ENCODE measurements at regions not wholly inside any gene's neighbourhood (a gene's known extent, or its start where the extent isn't known, plus 50 kb on each side); places are given as distances from the start of the nearest gene placed in this dataset.

DNA sequence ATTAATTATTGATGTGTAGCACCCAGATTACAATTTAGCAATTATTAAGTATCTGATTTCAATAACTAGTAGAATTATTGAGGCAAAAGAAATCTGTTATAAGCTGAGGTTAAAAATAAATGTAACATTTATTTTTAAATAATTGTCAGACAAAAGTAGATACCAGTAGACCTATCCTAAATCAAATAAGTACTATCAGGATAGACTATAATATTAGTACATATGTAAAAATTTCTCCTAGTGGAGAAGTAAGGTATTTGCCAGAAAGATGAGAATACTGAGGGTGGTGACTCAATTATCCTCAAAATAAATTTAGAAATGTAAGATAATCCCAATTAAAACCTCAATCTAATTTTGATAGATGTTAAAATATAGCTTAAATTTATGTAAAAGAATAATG, 377.8 kb upstream of the CHRM3 start:
- DNase-seq (ENCODE audit: low spot score), result no peak

DNA sequence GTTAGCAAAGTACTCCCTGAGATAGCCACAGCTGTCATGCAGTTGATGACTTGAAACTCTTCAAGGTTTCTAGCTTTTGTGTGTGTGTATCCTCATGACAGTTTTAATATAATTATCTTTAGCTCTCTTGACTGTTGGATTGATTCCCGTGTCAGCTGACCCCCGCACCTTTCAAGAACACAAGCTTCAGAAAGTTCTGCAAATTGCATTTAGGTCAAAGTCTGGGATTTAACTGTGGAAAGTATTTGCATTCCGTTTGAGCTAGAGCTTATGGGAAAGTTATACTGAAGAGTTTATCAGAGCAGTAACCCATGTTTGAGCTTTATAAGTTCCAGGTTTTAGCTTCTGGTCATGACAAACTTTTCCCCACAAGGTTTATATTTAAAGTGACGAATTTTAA, 380.1 kb upstream of the CHRM3 start:
- no peak for DNase-seq (ENCODE audit: low spot score)

DNA sequence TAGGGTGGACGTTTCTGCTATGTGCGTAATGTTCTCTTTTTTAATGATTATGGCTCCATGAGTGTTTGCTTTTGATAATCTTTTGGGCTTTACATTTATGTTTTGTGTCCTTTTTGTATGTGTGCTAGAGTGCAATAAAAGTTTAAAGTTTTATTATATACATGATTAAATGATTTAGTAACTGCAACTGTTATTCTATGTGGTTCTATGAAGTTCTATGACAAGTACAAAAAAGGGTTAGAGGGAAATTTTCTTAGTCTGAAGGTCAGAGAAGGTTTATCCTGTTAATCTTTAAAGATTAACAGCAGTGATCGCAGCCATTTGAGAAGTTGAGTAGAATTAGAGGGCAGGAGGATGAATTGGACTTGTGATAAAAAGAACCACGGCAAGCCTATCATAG, 386.4 kb upstream of the CHRM3 start:
- no peak for DNase-seq (ENCODE audit: low spot score)

DNA sequence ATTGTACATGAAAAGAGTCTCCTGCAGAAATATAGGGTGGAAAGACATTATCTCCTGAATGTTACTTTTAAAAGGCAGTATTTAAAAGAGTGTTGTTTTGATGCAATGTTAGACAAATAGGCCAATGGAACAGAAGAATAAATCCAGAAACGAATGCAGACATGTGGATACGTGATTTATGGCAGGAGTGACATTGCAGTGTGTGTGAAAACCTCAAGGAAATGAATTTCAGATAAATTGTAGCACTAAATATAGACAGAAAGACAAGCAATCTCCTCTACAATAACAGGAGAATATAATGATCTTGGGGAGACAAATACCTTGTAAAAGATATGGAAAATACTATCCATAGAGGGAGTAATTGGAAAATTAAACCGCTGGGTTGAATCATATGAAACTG, 387.8 kb upstream of the CHRM3 start:
- DNase-seq (ENCODE audit: low spot score), result no peak

DNA sequence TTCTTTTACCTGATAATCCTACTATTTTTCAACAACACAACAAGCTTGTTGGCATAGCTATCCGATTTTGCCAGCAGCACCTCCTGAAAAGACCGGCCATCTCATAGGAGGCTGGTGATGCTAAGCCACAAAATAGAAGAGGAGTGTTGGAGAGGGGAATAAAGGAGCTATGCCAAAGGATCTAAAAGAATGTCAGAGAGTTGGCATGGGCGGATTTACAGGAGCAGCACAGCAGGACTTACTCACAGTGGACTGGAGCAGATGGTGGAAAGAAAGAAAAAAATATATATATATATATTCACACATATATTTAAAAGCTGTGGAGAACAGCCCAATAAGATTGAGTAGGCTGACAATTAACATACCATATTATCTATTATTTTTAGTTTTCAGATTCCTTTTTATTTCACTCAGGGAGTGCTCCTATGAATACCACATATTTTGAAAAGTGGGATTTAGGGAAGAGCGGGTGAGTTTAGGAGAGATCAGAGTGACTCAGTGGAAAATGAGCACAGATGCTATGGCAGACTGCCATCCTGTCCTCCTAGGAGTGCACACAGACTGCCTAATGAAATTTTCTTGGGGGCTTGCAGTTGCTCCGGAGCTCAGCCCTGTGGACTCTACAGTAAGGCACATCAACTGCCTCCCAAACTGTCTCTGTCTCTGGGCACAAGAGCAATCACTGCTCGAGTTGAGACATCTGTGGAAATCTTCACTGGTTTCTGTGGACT, 394.4 kb upstream of the CHRM3 start:
- no peak for DNase-seq (ENCODE audit: low spot score)

DNA sequence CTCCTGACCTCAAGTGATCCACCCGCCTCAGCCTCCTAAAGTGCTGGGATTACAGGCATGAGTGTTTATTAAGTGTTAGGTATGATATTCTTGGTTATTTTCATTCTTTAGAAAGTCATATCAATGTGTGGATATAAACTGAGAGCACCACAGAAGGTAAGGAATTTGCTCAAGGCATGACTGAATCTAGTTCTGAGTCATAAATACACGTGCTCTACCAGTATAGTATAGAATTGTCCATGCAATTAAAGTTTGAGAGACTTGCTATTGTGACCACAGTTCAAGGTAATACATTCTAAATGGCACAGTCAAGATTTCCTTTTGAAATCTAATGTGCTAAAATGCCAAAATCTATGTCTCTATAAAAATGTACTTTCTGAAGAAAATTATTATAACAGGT, 401.1 kb upstream of the CHRM3 start:
- DNase-seq (ENCODE audit: low spot score), result no peak

DNA sequence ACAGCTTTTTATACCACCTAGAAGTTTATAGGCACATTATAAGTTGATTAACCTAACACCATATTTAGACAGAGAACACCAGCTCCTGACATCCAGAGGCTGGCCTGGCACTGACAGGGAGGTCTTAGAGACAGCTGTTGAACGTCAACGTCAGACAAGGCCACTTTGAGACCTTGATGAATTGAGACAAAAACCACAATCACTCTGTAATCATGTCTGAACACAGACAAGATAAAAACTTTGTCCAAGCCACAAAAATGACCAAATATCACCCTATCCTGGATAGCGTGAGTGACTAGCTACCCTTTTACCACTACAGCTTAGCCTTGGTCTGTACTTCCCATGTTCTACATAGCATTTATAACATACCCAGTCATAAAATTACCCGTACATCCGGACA, 403.6 kb upstream of the CHRM3 start:
- no peak for DNase-seq (ENCODE audit: low spot score)

DNA sequence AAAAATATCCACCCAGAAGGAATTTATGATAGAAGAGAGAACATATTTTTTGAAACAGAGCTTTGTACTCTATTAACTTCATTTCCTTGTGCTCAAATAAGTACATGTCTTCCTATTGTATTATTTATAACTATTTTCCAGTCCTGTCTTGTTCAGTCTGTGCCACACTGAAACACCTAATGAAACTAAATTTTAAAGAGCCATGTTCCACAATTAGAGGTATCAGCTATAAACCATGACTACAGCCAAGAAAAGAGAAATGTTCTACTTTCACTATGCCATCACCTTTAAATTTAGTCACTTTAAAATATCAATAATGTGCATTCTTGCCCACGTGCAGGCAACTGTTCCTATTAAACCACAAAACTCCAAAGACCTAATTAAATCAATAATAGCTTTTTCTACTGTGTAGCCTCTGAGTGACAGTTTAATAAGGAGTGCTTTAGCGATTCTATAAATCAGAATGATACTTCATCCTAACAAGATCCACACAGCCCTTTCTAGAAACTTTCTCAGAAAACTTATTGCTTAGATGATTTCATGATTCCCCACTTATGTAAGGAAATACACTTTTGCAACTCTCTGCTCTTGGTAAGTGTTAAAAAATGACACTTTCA, 404.9 kb upstream of the CHRM3 start:
- no peak for DNase-seq (ENCODE audit: low spot score)

DNA sequence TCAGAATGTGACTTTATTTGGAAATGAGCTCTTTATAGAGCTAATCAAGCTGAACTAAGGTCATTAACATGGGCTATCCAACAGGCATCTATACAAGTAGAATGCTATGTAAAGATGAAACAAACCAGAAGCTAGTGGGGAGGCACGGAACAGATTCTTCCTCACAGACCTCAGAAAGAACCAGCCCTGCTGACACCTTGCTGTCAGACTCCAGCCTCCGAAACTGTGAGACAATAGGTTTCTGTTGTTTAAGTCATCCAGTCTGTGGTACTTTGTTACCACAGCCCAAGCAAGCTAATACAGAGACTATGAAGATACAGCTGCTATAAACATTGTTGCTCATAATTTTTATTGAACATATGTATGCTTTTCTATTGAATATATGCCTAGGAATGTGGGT, 406.3 kb upstream of the CHRM3 start:
- no peak for DNase-seq (ENCODE audit: low spot score)

DNA sequence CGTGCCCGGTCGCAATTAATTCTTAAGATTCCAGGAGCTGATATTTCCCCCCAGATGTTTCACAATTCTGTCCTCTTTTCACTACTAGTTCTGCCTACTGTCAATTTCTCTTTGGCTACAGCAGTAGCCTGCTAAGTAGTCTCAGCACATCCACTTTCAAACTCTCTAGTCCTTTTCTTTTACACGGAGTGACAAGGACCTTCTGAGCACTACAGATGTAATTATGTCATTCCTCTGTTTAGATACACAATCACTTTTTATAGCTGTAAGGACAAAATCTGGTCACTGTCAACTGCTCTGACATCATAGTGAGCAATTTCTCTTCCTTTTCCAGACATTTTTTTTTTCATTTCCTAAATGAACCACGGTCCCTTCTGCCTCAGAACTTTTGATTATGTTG, 421.7 kb upstream of the CHRM3 start:
- DNase-seq (ENCODE audit: low spot score), result no peak

DNA sequence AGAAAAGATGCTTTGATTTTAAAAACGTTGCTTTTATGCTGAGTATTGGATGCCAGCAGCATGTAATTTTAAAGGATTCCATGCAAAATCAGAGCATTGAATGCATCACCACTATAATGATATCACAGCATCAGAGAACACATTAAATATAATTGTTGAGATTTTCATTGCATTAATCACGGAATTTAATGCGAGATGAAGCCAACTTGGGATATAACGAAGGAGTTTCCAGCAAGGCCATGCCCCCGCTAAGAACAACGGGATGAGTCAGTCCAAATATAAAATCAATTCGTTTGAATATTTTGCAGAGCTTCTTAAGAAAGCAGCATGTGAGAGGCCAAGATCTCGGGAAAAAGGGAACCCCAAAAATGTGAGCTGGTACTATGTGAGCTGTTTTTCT, 423.4 kb upstream of the CHRM3 start:
- no peak for DNase-seq (ENCODE audit: low spot score)

DNA sequence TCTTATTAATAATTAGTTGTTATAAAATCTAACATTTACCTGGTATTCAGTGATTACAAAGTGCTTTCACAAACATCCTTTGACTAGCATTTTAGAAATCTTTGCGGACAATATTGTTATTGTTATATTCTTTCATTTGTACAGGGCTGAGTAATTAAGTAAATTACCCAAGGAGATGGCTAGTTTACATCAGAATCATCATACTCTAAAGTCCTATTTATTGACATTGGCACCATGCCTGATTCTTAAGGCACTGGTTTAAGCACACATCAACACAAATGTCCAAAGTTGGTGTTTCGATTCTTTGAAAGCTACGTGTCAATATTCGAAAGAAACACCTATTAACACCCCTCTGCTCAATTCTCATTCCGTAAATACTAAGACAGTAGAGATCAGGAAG, 424.6 kb upstream of the CHRM3 start:
- DNase-seq (ENCODE audit: low spot score), result no peak

DNA sequence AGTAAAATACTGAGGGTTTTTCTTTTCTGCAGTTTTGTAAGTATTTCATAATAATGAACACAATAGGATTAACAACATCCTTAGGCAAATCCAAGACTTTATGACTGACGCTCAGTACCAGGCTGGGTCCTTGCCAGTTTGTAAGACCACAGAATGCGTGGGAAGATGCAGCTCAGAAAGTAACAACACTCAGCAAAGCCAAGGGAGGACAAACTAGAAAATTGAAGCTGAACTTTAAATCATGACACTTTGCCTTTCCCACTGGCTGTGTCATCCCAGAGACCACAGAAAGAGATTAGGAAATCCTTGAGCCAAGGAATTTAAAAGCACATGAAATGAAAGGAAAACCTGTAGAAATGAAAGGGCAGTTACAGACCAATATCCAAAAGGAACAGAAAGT, 426.3 kb upstream of the CHRM3 start:
- no peak for DNase-seq (ENCODE audit: low spot score)

DNA sequence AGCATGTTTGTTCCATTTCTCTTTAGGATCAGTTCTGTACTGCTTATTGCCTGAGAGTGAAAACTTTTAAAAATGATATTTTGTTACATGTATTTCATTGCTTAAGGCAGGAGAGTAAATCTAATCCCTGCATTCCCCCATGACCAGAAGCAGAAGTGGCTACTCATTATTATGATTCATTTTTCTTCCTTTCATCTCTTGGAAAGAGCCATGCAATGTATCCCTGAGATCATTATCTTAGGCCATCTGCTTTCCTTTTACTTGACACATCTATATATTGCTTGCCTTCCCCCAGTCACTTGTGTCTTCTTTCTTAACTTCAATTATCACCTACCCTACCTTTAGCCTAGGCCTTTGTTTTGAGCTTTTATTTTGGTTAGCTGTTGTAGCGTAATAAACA, 430.4 kb upstream of the CHRM3 start:
- DNase-seq (ENCODE audit: low spot score), result no peak

DNA sequence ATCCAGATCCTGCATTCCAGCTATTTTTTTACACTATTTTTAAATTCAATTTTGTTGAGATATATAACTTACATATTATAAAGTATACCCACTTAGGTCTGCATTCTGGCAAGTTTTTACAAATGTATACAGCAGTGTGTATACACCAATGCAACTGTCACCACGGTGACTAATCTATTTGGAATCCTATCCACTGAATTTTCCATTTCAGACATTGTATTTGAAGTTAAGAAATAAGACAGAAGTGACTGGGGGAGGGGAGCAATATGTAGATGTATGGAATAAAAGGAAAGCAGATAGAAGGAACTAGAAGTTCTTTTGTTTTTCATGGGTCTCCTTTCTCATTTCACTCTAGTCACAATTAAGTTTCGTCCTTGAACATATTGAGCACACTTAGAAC, 431.5 kb upstream of the CHRM3 start:
- no peak for DNase-seq (ENCODE audit: low spot score)

DNA sequence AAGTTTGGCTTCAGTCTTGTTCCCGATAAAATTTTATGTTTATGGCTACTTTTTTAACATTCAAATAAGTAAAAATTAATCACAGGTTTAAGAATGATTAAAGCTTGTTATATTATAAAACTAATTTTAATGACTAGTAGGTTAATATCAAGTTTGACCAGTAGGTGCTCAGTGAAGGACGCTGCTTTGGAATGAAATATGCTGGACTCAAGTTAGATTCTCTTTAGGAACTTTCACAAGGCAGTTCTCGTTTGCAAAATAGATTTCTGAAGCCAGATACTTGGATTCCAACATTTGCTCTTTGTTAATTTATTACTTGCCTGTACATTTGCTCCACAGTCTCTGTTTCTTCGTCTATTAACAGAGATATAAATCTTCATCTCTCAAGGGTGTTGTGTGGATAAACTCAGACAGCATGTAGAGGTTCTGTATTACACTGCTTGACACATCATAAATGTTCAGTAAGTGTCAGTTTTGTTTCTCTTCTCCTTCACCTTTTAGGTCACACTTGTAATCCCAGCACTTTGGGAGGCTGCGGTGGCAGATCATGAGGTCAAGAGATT, 432.8 kb upstream of the CHRM3 start:
- DNase-seq (ENCODE audit: low spot score), result no peak

DNA sequence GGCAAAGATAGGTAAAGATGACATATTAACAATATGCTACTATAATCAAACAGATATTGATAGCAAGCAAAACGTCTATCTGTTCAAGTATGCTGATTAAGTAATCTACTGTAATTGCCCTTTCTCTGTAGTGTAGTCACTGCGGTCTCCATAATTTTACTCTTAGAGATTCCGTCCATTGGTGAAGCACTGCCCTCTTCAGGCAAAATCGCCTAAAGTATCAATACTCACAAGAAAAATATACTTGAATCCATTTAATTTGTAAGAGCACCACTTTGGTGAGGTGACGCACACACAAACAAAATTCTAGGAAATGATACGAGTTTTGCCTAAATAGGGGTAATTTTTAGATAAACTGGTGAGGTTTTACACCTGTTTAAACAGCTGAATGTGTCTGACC, 434.6 kb upstream of the CHRM3 start:
- DNase-seq (ENCODE audit: low spot score), result no peak

DNA sequence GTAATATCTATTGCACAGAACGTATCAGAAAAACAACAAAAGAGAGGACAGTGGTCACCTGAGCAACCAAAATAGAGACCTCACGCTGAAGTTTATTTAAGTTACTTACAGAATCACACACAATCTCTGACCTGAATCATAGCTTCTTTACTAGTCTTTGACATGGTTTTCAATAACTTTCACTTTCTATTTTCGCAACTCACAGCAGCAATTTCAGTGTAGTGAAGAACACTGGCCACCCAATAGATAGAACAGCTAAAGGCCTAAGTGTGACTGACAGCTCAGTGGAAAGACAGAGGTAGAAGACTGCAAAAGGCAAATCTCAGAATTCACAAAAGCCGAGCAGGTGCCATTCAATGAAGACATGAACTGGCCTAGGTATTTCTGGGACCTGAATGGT, 435.6 kb upstream of the CHRM3 start:
- no peak for DNase-seq (ENCODE audit: low spot score)

DNA sequence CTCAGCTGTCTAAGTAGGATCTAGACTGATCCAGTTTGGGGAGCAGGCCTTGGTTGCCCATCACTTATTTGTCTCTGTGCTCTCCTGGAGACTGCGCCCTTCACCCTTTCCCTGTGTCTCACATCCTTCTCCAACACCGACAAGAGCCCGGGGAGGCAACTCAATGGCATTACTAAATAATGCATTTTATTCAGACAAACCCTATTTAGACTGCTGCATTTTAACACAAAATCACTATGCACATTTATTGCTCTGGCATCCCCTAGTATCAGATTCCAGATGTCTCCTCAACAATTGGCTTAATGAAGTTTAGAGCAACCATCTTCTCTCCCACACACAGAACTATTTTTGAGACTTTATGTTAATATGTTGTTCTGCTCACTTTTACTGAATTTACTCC, 436.4 kb upstream of the CHRM3 start:
- DNase-seq (ENCODE audit: low spot score), result no peak

DNA sequence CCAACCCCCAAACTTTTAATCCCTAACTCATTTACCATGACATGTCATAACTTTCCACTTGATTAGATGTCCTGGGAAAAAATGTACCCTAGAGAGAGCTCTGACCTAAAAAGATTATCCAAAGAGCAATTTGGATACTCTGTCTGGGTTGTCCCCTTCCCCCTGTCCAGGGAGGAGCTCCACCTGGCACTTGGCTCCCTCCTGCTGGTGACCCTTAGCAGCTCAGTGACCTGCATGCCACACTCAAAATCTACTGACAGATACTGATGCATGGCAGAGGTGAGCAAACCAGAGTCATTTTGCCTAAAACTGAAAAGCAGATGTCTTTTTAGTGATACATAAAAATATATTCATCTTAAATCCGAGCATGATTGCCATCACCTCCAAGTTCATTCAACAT, 442.3 kb upstream of the CHRM3 start:
- DNase-seq (ENCODE audit: low spot score), result no peak

DNA sequence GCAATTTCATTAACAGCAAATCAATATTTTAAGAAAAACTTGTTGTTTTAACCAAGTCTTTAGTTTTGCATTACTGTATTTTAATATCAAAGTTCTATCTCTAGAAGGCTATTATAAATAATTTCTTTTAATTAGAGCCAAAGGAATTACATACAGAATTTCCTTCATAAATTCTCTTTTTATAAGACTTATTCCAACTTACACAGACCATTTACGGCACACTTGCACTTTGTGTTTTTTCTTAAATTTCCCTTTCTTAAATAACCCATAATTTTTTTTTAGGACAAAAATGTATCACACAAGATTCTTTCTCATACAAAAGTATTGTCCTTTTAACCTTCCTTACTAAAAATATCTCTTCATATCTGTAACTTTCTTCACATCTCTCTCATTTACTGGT, 458.5 kb upstream of the CHRM3 start:
- no peak for DNase-seq (ENCODE audit: low spot score)

DNA sequence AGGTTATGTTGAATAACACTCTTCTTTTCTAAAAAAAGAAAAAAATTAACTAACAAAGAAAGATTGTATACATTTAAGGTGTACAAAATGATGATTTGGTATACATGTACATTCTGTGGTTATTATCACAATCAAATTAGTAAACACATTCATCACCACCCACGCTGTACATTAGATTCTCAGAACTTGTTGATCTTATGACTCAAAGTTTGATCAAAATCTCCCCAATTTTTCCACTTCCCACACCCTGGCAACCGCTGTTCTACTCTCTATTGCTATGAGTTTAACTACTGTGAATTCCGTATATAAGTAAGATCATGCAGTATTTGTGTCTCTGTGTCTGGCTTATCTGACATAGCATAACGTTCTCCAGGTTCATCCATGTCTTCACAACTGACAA, 469.5 kb upstream of the CHRM3 start:
- no peak for DNase-seq (ENCODE audit: low spot score)

DNA sequence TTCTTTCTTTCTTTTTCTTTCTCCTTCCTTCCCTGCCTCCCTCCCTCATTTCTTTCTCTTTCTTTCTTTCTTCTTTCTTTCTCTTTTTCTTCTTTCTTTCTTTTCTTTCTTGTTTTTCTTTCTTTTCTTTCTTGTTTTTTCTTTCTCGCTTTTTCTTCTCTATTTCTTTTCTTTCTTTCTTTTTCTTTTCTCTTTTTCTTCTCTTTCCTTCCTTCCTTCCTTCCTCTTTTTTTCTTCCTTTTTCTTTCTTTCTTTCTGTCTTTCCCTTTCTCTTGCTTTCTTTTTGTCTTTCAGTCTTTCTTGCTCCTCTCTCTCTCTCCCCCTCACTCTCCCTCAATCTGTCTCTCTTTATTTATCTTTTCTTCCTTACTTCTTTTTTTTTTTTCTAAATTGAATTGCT, 472.0 kb upstream of the CHRM3 start:
- DNase-seq (ENCODE audit: low spot score), result no peak

DNA sequence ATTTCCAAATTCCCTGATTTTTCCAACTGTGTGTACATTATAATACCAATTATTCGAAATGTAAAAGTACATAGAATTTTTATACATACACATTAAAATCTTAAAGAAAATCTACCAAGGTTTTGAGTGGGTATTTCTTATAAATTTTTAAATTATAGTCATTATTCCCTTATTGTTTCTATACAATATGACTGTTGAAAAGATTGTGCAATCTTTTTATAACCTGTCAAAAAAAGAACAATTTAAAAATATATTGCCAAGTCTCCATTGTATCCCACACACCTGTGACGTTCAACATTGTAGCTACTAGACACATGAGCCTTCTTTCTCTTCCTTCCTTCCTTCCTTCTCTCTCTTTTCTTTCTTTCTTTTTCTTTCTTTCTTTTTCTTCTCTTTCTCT, 473.2 kb upstream of the CHRM3 start:
- no peak for DNase-seq (ENCODE audit: low spot score)

Measured in GM03348 (cell line).